ENCODE measurements at regions not wholly inside any gene's neighbourhood (a gene's known extent, or its start where the extent isn't known, plus 50 kb on each side); places are given as distances from the start of the nearest gene placed in this dataset.

GRCh38 chr11:19512618-19513017 lies 200.0 kb upstream of the NAV2 start:
- Histone ChIP-seq H3K36me3 (ENCODE audit: control insufficient read depth in 2 of 2, insufficient read depth in 2 of 2, low read length in 1 of 2) (no peaks in the 10 kb centered on the region), H3K27me3 (replicated peaks in 1 of 2; ENCODE audit: control insufficient read depth in 2 of 2, insufficient read depth in 2 of 2, low read length in 1 of 2) (no peaks in the 10 kb centered on the region), H3K27ac (ENCODE audit: control insufficient read depth, insufficient read depth) (no peak overlapping the region), H3K4me2 (ENCODE audit: control insufficient read depth, insufficient read depth) (no peak overlapping the region), H3K9ac (ENCODE audit: control insufficient read depth, insufficient read depth, low read length) (no peak overlapping the region), H3K79me2 (ENCODE audit: control insufficient read depth, insufficient read depth, low read length) (no peaks in the 10 kb centered on the region), H2AFZ (ENCODE audit: control insufficient read depth, low read depth, low read length) (no peak overlapping the region), H3K9me3 (replicated peaks; ENCODE audit: control insufficient read depth, insufficient read depth, low read length) (no peaks in the 10 kb centered on the region), H4K20me1 (ENCODE audit: control insufficient read depth, insufficient read depth) (no peaks in the 10 kb centered on the region), H3K4me1 (ENCODE audit: control insufficient read depth, insufficient read depth, low read length) (no peaks in the 10 kb centered on the region), H3K4me3 (no peak overlapping the region)
- FAIRE-seq, result no peak
- no peak for ATAC-seq
- ChIA-PET RAD21 (ENCODE audit: unreplicated experiment) (no interaction called here), CTCF (no interaction called here), SMC1A (ENCODE audit: uncharacterized antibody, unreplicated experiment) (no interaction called here), POLR2A (no interaction called here)
- intact Hi-C loops (cut with micrococcal nuclease; ENCODE audit: unreplicated experiment), result no loop called here
- in situ Hi-C loops (cut with MboI), result no loop called here
- DNase-seq (ENCODE audit: low read depth, low spot score), result no peak
- 29% methylated on average over 4 of the region's 4 CpGs for WGBS (ENCODE audit: insufficient coverage, insufficient replicate concordance, low lambda C conversion rate, missing lambda C conversion rate)
- no TSS peak for BruUV-seq (replicated peaks)
- TF ChIP-seq NBN (IDR thresholded peaks at IDR 0.05) (no peak), BCLAF1 (IDR thresholded peaks at IDR 0.05) (no peak), ZBTB40 (IDR thresholded peaks at IDR 0.05; ENCODE audit: borderline replicate concordance) (no peak), ZBTB11 (CRISPR knock-in tag; IDR thresholded peaks at IDR 0.05) (no peak), SMAD5 (IDR thresholded peaks at IDR 0.05; ENCODE audit: low read depth) (no peak), ZNF687 (IDR thresholded peaks at IDR 0.05) (no peak)
- TF ChIP-seq, protein P1, sequence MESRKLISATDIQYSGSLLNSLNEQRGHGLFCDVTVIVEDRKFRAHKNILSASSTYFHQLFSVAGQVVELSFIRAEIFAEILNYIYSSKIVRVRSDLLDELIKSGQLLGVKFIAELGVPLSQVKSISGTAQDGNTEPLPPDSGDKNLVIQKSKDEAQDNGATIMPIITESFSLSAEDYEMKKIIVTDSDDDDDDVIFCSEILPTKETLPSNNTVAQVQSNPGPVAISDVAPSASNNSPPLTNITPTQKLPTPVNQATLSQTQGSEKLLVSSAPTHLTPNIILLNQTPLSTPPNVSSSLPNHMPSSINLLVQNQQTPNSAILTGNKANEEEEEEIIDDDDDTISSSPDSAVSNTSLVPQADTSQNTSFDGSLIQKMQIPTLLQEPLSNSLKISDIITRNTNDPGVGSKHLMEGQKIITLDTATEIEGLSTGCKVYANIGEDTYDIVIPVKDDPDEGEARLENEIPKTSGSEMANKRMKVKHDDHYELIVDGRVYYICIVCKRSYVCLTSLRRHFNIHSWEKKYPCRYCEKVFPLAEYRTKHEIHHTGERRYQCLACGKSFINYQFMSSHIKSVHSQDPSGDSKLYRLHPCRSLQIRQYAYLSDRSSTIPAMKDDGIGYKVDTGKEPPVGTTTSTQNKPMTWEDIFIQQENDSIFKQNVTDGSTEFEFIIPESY (IDR thresholded peaks at IDR 0.05), result no peak

Data from GM12878 (cell line).